ENCODE measurements at regions not wholly inside any gene's neighbourhood (a gene's known extent, or its start where the extent isn't known, plus 50 kb on each side); places are given as distances from the start of the nearest gene placed in this dataset.

- TF ChIP-seq, protein P1, sequence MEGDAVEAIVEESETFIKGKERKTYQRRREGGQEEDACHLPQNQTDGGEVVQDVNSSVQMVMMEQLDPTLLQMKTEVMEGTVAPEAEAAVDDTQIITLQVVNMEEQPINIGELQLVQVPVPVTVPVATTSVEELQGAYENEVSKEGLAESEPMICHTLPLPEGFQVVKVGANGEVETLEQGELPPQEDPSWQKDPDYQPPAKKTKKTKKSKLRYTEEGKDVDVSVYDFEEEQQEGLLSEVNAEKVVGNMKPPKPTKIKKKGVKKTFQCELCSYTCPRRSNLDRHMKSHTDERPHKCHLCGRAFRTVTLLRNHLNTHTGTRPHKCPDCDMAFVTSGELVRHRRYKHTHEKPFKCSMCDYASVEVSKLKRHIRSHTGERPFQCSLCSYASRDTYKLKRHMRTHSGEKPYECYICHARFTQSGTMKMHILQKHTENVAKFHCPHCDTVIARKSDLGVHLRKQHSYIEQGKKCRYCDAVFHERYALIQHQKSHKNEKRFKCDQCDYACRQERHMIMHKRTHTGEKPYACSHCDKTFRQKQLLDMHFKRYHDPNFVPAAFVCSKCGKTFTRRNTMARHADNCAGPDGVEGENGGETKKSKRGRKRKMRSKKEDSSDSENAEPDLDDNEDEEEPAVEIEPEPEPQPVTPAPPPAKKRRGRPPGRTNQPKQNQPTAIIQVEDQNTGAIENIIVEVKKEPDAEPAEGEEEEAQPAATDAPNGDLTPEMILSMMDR (IDR thresholded peaks at IDR 0.05): no peak
- TF ChIP-seq FOSL2 (IDR thresholded peaks at IDR 0.05) (no peak), FOSL2 (CRISPR knock-in tag; IDR thresholded peaks at IDR 0.05) (no peak)
Measured at GRCh38 chr2:191738667-191739066, 60.7 kb downstream of the NABP1 start.
